ENCODE measurements at regions not wholly inside any gene's neighbourhood (a gene's known extent, or its start where the extent isn't known, plus 50 kb on each side); places are given as distances from the start of the nearest gene placed in this dataset.

DNA sequence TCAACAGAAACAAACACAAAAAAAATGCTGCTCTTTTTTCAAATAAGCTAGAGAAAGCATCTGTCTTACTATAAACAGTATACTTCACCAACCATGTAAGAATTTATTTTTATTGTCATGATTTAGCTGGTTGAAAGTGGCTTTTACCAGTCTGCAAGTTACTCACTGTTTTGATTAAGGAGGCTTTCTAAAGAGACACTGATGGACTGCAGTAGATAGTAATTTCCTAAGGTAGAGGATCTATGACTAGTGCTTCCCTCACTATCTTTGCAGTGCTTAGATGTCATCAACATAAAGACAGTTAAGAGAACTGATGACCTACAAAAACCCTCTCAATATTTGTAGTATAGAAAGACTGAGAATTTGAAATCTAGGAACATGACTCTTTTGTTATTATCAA lies 846.2 kb upstream of the AGA start:
- TF ChIP-seq, protein P1, sequence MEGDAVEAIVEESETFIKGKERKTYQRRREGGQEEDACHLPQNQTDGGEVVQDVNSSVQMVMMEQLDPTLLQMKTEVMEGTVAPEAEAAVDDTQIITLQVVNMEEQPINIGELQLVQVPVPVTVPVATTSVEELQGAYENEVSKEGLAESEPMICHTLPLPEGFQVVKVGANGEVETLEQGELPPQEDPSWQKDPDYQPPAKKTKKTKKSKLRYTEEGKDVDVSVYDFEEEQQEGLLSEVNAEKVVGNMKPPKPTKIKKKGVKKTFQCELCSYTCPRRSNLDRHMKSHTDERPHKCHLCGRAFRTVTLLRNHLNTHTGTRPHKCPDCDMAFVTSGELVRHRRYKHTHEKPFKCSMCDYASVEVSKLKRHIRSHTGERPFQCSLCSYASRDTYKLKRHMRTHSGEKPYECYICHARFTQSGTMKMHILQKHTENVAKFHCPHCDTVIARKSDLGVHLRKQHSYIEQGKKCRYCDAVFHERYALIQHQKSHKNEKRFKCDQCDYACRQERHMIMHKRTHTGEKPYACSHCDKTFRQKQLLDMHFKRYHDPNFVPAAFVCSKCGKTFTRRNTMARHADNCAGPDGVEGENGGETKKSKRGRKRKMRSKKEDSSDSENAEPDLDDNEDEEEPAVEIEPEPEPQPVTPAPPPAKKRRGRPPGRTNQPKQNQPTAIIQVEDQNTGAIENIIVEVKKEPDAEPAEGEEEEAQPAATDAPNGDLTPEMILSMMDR (IDR thresholded peaks at IDR 0.05), result no peak
- TF ChIP-seq POLR2AphosphoS5 (IDR thresholded peaks at IDR 0.05) (no peak), POLR2A (IDR thresholded peaks at IDR 0.05; ENCODE audit: low read depth) (no peak)

Measured in esophagus muscularis mucosa (tissue), 3 donors.